D341Med (cell line): ENCODE measurements at regions not wholly inside any gene's neighbourhood (a gene's known extent, or its start where the extent isn't known, plus 50 kb on each side); places are given as distances from the start of the nearest gene placed in this dataset.
"Not testable (repeated sequence)": the region's sequence is repeated elsewhere in the genome, so short reads cannot be mapped to it uniquely, and the experiment has no call there.

Source experiments
- DNase-seq: peaks from one replicate; pipeline ENCODE4 v3.0.0; 2012; ENCODE audit warnings: low spot score

GRCh38 chr4:85165808-85166207, 199.3 kb upstream of the WDFY3 start:
- no peak for DNase-seq

GRCh38 chr4:85166318-85166717, 199.8 kb upstream of the WDFY3 start:
- no peak for DNase-seq

- DNase-seq: no peak
These were observed 201.8 kb upstream of the WDFY3 start for GRCh38 chr4:85168234-85168834.

GRCh38 chr4:85170241-85170640, 203.8 kb upstream of the WDFY3 start:
- DNase-seq: no peak

- no peak for DNase-seq
These were observed 208.7 kb upstream of the WDFY3 start for GRCh38 chr4:85175190-85175589.

- no peak for DNase-seq
These were observed 210.6 kb upstream of the WDFY3 start for GRCh38 chr4:85177092-85177491.

- DNase-seq: no peak
These were observed 211.2 kb upstream of the WDFY3 start for GRCh38 chr4:85177679-85178078.

- DNase-seq: no peak
These were observed 214.0 kb upstream of the WDFY3 start for GRCh38 chr4:85180533-85180932.

- DNase-seq: no peak
These were observed 220.6 kb upstream of the WDFY3 start for GRCh38 chr4:85187106-85187505.

- not testable (repeated sequence) for DNase-seq
These were observed 229.5 kb upstream of the WDFY3 start for GRCh38 chr4:85196015-85196414.

- DNase-seq: no peak
These were observed 233.6 kb upstream of the WDFY3 start for GRCh38 chr4:85200106-85200505.

GRCh38 chr4:85209161-85209560, 242.7 kb upstream of the WDFY3 start:
- DNase-seq: no peak

- DNase-seq: no peak
These were observed 243.9 kb upstream of the WDFY3 start for GRCh38 chr4:85210353-85210752.

GRCh38 chr4:85216571-85216970, 250.1 kb upstream of the WDFY3 start:
- DNase-seq: not testable (repeated sequence)

- no peak for DNase-seq
These were observed 252.3 kb upstream of the WDFY3 start for GRCh38 chr4:85218756-85219155.

GRCh38 chr4:85221606-85222005, 253.3 kb upstream of the ARHGAP24 start:
- DNase-seq: no peak

GRCh38 chr4:85222561-85222960, 252.4 kb upstream of the ARHGAP24 start:
- DNase-seq: no peak

- no peak for DNase-seq
These were observed 246.7 kb upstream of the ARHGAP24 start for GRCh38 chr4:85228264-85228663.

GRCh38 chr4:85233516-85233915, 241.4 kb upstream of the ARHGAP24 start:
- DNase-seq: no peak

- no peak for DNase-seq
These were observed 231.1 kb upstream of the ARHGAP24 start for GRCh38 chr4:85243857-85244256.

- no peak for DNase-seq
These were observed 230.3 kb upstream of the ARHGAP24 start for GRCh38 chr4:85244638-85245037.

- DNase-seq: no peak
These were observed 228.9 kb upstream of the ARHGAP24 start for GRCh38 chr4:85246055-85246454.

GRCh38 chr4:85250852-85251251, 224.1 kb upstream of the ARHGAP24 start:
- DNase-seq: no peak

GRCh38 chr4:85257817-85258370, 217.1 kb upstream of the ARHGAP24 start:
- no peak for DNase-seq
